ENCODE measurements at regions not wholly inside any gene's neighbourhood (a gene's known extent, or its start where the extent isn't known, plus 50 kb on each side); places are given as distances from the start of the nearest gene placed in this dataset.

GRCh38 chr2:189379731-189380261, 61.5 kb upstream of the WDR75 start:
- no peak overlapping the region for H3K4me3 ChIP-seq
- no peaks in the 10 kb centered on the region for H3K36me3 ChIP-seq
- no peaks in the 10 kb centered on the region for H3K9me3 ChIP-seq
- H3K9ac ChIP-seq: no peak overlapping the region
- H4K20me1 ChIP-seq: no peaks in the 10 kb centered on the region
- H3K4me1 ChIP-seq: no peaks in the 10 kb centered on the region
- H3K27ac ChIP-seq: no peak overlapping the region
- no peaks in the 10 kb centered on the region for H3K27me3 ChIP-seq
- no peak overlapping the region for H3K4me2 ChIP-seq
- no peak for TF ChIP-seq Cebpa-rat (IDR thresholded peaks at IDR 0.05)

- H3K27me3 ChIP-seq: no peaks in the 10 kb centered on the region
- H3K9me3 ChIP-seq: no peaks in the 10 kb centered on the region
- no peak overlapping the region for H3K4me2 ChIP-seq
- no peaks in the 10 kb centered on the region for H4K20me1 ChIP-seq
- H3K36me3 ChIP-seq: no peaks in the 10 kb centered on the region
- no peak overlapping the region for H3K9ac ChIP-seq
- no peaks in the 10 kb centered on the region for H3K4me1 ChIP-seq
- no peak overlapping the region for H3K27ac ChIP-seq
- no peak for TF ChIP-seq Cebpa-rat (IDR thresholded peaks at IDR 0.05)
- no peak overlapping the region for H3K4me3 ChIP-seq
Observed at GRCh38 chr2:189382668-189383067, 58.6 kb upstream of the WDR75 start.

- no peak overlapping the region for H3K9ac ChIP-seq
- no peak for TF ChIP-seq Cebpa-rat (IDR thresholded peaks at IDR 0.05)
- H3K27ac ChIP-seq: no peak overlapping the region
Observed at GRCh38 chr2:189386741-189387140, 54.5 kb upstream of the WDR75 start.

GRCh38 chr2:189391201-189391600, 50.1 kb upstream of the WDR75 start:
- Histone ChIP-seq H3K9me3 (no peaks in the 10 kb centered on the region), H3K4me3 (no peak overlapping the region), H3K27me3 (no peaks in the 10 kb centered on the region), H3K36me3 (no peaks in the 10 kb centered on the region), H3K27ac (no peak overlapping the region), H3K4me1 (no peaks in the 10 kb centered on the region), H3K9ac (no peak overlapping the region), H3K4me2 (no peak overlapping the region), H4K20me1 (no peaks in the 10 kb centered on the region)
- no peak for TF ChIP-seq Cebpa-rat (IDR thresholded peaks at IDR 0.05)

More at GRCh38 chr2:189386741-189387140, 54.5 kb upstream of the WDR75 start:
- Histone ChIP-seq H4K20me1 (no peaks in the 10 kb centered on the region), H3K27me3 (no peaks in the 10 kb centered on the region), H3K9me3 (no peaks in the 10 kb centered on the region), H3K4me3 (no peak overlapping the region), H3K36me3 (no peaks in the 10 kb centered on the region), H3K4me1 (no peaks in the 10 kb centered on the region), H3K4me2 (no peak overlapping the region)
